Uterus (tissue), 3 donors: ENCODE measurements at regions not wholly inside any gene's neighbourhood (a gene's known extent, or its start where the extent isn't known, plus 50 kb on each side); places are given as distances from the start of the nearest gene placed in this dataset.

Experiments used
- DNase-seq, 2 donors: peaks; one replicate each; pipeline ENCODE4 v3.0.0-alpha.2; 2019 to 2020
- H3K27ac ChIP-seq, 2 donors: fragments of 200-600 bp; sonication (generic); 1 replicate in 1 of 2; 2 replicates in 1 of 2; pipeline ENCODE4 v1.5.1; 2016 to 2018
- H3K27me3 ChIP-seq, 2 donors: fragments of 200-600 bp; sonication (generic); one replicate each; pipeline ENCODE4 v1.5.1; 2018 to 2019; ENCODE audit warnings: control low read depth in 1 of 2
- H3K36me3 ChIP-seq, 2 donors: fragments of 200-600 bp; sonication (generic); one replicate each; pipeline ENCODE4 v1.5.1; 2019; ENCODE audit warnings: control low read depth in 1 of 2
- H3K4me1 ChIP-seq, 2 donors: fragments of 200-600 bp; sonication (generic); one replicate each; pipeline ENCODE4 v1.5.1; 2018 to 2019; ENCODE audit warnings: control low read depth in 1 of 2
- H3K4me3 ChIP-seq, 2 donors: fragments of 200-600 bp; sonication (generic); 1 replicate in 1 of 2; 2 replicates in 1 of 2; pipeline ENCODE4 v1.5.1; 2018 to 2019; ENCODE audit warnings: mild to moderate bottlenecking in 1 of 2
- H3K9me3 ChIP-seq, 2 donors: fragments of 200-600 bp; sonication (generic); one replicate each; pipeline ENCODE4 v1.5.1; 2019; ENCODE audit warnings: control low read depth in 1 of 2
- CTCF ChIP-seq, 4 experiments: fragments of 200-600 bp in 2 of 4; fragments of 450-650 bp in 2 of 4; sonication (generic) in 2 of 4; IDR thresholded peaks; one replicate each; pipeline ENCODE4 v1.5.1; 2016 to 2019; ENCODE audit warnings: antibody characterized with exemption in 4 of 4, mild to moderate bottlenecking in 2 of 4, moderate library complexity in 1 of 4
- POLR2A ChIP-seq, 2 donors: fragments of 450-650 bp; IDR thresholded peaks; one replicate each; pipeline ENCODE4 v1.6.1; 2016; ENCODE audit warnings: antibody characterized with exemption in 2 of 2, mild to moderate bottlenecking in 1 of 2, moderate library complexity in 1 of 2
- intact Hi-C: fragments of 100-400 bp; cut with DNase I; formaldehyde crosslinking; loops from one replicate; pipeline ENCODE4 v1.15.1; 2023; ENCODE audit warnings: low total_unique reads
- donor health status: DM: yes; HTN: yes; CAD: no.

- intact Hi-C loops = no loop called here
- Histone ChIP-seq H3K4me3 (no peak overlapping the region), H3K36me3 (no peaks in the 10 kb centered on the region), H3K9me3 (peaks cover 0 to 4% of the 10 kb centered on the region in 2 donors), H3K4me1 (no peaks in the 10 kb centered on the region), H3K27me3 (no peaks in the 10 kb centered on the region), H3K27ac (no peak overlapping the region)
- DNase-seq = no peak
- TF ChIP-seq POLR2A (IDR thresholded peaks at IDR 0.05) (no peak), CTCF (IDR thresholded peaks at IDR 0.05) (no peak)
These were observed 199.4 kb upstream of the ARID1B start for GRCh38 chr6:156577749-156578148.

- Histone ChIP-seq H3K4me1 (no peaks in the 10 kb centered on the region), H3K4me3 (no peak overlapping the region), H3K36me3 (no peaks in the 10 kb centered on the region), H3K27me3 (no peaks in the 10 kb centered on the region), H3K9me3 (peaks cover 0 to 4% of the 10 kb centered on the region in 2 donors), H3K27ac (no peak overlapping the region)
- intact Hi-C loops = no loop called here
- DNase-seq = no peak
- TF ChIP-seq CTCF (IDR thresholded peaks at IDR 0.05) (no peak), POLR2A (IDR thresholded peaks at IDR 0.05) (no peak)
These were observed 201.8 kb upstream of the ARID1B start for GRCh38 chr6:156575361-156575760.

- Histone ChIP-seq H3K36me3 (no peaks in the 10 kb centered on the region), H3K4me1 (no peaks in the 10 kb centered on the region), H3K27me3 (no peaks in the 10 kb centered on the region), H3K4me3 (no peak overlapping the region), H3K27ac (no peak overlapping the region), H3K9me3 (no peaks in the 10 kb centered on the region)
- DNase-seq = no peak
- intact Hi-C loops = no loop called here
- no peak for TF ChIP-seq CTCF (IDR thresholded peaks at IDR 0.05)
- no peak for TF ChIP-seq POLR2A (IDR thresholded peaks at IDR 0.05)
These were observed 212.4 kb upstream of the ARID1B start for GRCh38 chr6:156564807-156565149.

GRCh38 chr6:156564127-156564806, 212.9 kb upstream of the ARID1B start:
- peak; percentile 80 to 86 for DNase-seq
- Histone ChIP-seq H3K4me3 (no peak overlapping the region), H3K27me3 (no peaks in the 10 kb centered on the region), H3K4me1 (no peaks in the 10 kb centered on the region), H3K9me3 (no peaks in the 10 kb centered on the region), H3K27ac (no peak overlapping the region), H3K36me3 (no peaks in the 10 kb centered on the region)
- peak; percentile 82 to 96 (median 92) for TF ChIP-seq CTCF (IDR thresholded peaks at IDR 0.05)
- no peak for TF ChIP-seq POLR2A (IDR thresholded peaks at IDR 0.05)
- intact Hi-C loops = no loop called here

GRCh38 chr6:156563714-156564113, 213.5 kb upstream of the ARID1B start:
- no peaks in the 10 kb centered on the region for H3K9me3 ChIP-seq
- TF ChIP-seq POLR2A (IDR thresholded peaks at IDR 0.05) (no peak), CTCF (IDR thresholded peaks at IDR 0.05) (no peak)
- no peaks in the 10 kb centered on the region for H3K4me1 ChIP-seq
- H3K27ac ChIP-seq = no peak overlapping the region
- intact Hi-C loops = no loop called here
- H3K36me3 ChIP-seq = no peaks in the 10 kb centered on the region
- DNase-seq = peak in 1 of 2 donors; percentile 34
- no peak overlapping the region for H3K4me3 ChIP-seq
- no peaks in the 10 kb centered on the region for H3K27me3 ChIP-seq
